AG04449 (cell line): ENCODE measurements at regions not wholly inside any gene's neighbourhood (a gene's known extent, or its start where the extent isn't known, plus 50 kb on each side); places are given as distances from the start of the nearest gene placed in this dataset.

Experiments used
- CTCF ChIA-PET: fragments of 350-600 bp; formaldehyde crosslinking; extraction: SDS; loops from one replicate; lab custom pipeline; 2021; ENCODE audit warnings: antibody characterized with exemption; lab: Yijun Ruan, JAX
- POLR2A ChIA-PET: fragments of 400-600, 350-600 bp; formaldehyde crosslinking; extraction: SDS; loops from one replicate; lab custom pipeline; 2020; ENCODE audit warnings: antibody characterized with exemption, inconsistent platforms; lab: Yijun Ruan, JAX
- DNase-seq: peaks from one replicate; pipeline ENCODE4 v3.0.0-alpha.2; 2010; ENCODE audit warnings: low read depth, low spot score
- H3K4me3 ChIP-seq: 2 replicates; pipeline ENCODE4 v1.5.1; 2011; ENCODE audit warnings: low read depth, mild to moderate bottlenecking, control low read depth, low read length
- TF ChIP-seq, protein P1 (sequence below): IDR thresholded peaks from one replicate; pipeline ENCODE4 v1.5.1; 2011; ENCODE audit warnings: mild to moderate bottlenecking, moderate library complexity, low read length, control low read depth, inconsistent platforms; ENCODE audit not compliant: insufficient read depth; ENCODE audit errors: missing control alignments

DNA sequence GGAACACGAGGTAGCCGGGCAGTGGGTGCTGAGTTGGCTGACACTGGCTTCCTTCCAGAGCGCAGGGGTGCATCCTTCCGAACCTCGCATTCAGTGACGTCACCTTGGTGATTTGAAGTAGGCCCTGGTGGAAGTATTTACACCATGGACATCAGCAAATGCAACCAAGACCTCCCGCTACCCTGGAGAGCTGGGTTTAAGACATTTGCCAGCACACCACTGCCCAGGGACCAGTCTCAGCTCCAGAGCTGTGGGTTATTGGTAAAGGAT lies 106.4 kb upstream of the GPR26 start:
- H3K4me3 ChIP-seq = no peak overlapping the region
- CTCF ChIA-PET = interaction anchor here (0.8 to 7.6 kb wide), 5 partner anchors 427 to 911 kb away, joined by 3 to 56 read pairs (median 4); no protein-coding TSS in a partner anchor
- POLR2A ChIA-PET = no interaction called here
- TF ChIP-seq, protein P1, sequence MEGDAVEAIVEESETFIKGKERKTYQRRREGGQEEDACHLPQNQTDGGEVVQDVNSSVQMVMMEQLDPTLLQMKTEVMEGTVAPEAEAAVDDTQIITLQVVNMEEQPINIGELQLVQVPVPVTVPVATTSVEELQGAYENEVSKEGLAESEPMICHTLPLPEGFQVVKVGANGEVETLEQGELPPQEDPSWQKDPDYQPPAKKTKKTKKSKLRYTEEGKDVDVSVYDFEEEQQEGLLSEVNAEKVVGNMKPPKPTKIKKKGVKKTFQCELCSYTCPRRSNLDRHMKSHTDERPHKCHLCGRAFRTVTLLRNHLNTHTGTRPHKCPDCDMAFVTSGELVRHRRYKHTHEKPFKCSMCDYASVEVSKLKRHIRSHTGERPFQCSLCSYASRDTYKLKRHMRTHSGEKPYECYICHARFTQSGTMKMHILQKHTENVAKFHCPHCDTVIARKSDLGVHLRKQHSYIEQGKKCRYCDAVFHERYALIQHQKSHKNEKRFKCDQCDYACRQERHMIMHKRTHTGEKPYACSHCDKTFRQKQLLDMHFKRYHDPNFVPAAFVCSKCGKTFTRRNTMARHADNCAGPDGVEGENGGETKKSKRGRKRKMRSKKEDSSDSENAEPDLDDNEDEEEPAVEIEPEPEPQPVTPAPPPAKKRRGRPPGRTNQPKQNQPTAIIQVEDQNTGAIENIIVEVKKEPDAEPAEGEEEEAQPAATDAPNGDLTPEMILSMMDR = no peak
- no peak for DNase-seq

DNA sequence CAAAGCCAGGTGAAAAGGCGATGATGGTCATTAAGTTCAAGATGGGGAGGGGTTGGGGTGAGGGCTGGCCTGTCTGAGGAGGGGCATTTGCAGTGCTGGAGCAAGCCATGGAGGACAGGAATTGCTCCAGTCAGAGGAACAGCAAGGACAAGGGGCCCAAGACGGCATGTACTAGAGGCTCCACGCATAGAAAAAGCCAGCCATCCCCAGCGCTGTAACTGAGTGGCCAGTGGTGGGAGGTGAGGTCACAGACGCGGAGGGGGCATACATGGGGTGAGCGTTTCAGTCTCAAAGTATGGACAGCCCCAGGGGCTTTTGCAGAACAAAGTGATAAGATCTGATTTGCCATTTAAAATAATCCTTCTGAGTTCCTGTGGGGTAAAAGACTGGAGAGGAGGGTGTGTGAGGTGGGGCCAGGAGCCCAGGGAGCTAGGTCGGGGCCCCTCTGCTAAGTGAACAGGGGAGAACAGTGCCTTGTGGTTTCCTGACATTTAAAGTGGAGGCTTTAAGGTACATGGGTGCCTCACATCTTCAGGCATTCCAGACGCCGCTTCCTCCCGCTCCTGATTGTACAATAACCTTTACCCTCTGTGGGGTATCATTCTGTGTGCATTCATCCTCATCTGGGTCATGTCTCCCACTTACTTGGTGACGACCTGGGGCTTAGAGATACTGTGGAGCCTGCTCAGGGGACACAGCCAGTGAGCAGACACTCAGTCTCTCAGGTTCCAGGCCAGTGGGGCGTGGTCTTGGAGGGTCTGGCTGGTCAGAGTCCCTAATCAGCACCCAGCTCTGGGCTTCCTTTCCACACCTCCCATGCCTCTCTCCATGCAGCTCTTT lies 105.6 kb upstream of the GPR26 start:
- no peak overlapping the region for H3K4me3 ChIP-seq
- CTCF ChIA-PET = interaction anchor here (0.8 to 7.6 kb wide), 6 partner anchors 13 to 912 kb away, joined by 3 to 56 read pairs (median 4); no protein-coding TSS in a partner anchor

DNA sequence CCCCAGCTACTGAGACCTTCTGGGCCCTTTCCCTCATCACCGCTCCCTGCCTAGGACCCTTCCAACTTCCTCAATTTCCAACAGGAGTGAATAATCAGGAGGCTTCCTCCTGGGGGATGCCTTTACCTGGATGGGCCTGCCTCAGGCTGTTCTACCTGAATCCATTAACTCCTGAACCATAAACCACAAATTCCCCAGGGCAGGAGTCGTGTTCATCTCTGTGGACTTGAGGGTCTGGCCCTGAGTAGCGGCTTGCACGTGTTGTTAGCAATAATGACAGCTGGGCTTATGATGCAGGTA lies 105.1 kb upstream of the GPR26 start:
- no peak overlapping the region for H3K4me3 ChIP-seq
- ChIA-PET POLR2A (no interaction called here), CTCF (interaction anchor here (1.2 to 7.6 kb wide), 3 partner anchors 12 to 518 kb away, joined by 3 to 56 read pairs (median 29); no protein-coding TSS in a partner anchor)
- TF ChIP-seq, protein P1 = no peak
- no peak for DNase-seq

More for the DNA sequence above, 105.6 kb upstream of the GPR26 start:
- TF ChIP-seq, protein P1 = no peak
- no peak for DNase-seq
- POLR2A ChIA-PET = no interaction called here

DNA sequence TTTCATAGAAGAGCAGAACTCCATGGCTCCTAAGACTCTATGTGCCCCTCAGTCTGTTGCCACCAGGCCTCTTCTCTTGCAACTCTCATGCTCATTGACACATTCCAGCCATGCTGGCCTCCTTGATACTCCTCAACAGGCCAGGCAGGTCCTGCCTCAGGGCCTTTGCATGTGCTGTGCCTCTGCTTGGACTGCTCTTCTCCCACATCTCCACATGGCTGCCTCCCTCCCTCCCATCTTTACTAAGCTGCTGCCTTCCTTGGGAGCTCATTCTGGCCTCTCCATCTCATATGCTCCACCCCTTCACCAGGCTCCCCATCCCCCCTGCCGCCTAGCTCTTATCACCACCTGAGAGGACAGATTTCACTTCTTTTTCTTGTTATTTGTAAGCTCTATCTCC lies 103.8 kb upstream of the GPR26 start:
- TF ChIP-seq, protein P1 = no peak
- POLR2A ChIA-PET = no interaction called here
- DNase-seq = no peak
- CTCF ChIA-PET = interaction anchor here (0.8 to 7.6 kb wide), 2 partner anchors 108 to 520 kb away, joined by 3 to 56 read pairs; no protein-coding TSS in a partner anchor
- H3K4me3 ChIP-seq = no peak overlapping the region

DNA sequence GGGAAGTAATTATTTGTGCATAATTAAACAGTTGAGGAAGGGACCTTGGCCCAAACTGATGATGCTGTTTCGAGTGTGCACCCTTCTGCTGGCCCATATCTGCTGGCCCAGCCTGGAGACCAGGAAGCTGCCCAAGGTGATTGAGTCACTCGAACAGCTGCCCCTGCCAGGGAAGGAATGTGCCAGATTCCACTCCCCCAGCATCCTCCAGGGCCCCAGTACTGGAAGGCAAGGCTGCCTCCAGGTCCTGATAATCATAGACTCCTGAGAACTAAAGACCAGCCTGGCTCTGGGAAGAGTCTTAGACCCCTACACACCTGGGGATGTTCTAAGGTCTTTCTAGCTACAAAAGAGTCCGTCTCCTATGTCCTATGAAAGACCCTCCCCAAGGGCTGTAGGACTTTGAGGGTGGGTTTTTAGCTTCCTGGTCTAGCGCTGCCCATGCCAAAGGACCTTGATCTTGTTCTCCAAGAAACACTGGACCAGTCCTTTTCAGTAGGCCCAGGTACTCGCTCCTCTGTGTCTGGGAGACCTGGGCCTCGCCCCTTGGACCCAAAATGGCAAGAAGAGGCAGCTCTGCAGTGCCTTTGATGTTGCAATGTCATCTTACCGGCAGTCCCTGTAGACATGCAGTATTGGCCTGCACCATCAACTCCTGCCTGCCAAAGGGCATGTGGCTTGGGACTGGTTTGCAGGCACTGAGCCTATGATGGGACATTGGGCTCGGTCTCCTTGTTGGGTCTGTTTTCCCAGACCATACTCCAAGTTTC lies 103.2 kb upstream of the GPR26 start:
- TF ChIP-seq, protein P1 = no peak
- ChIA-PET CTCF (interaction anchor here (7.6 kb wide), 1 partner anchor 520 kb away, joined by 56 read pairs; no protein-coding TSS in a partner anchor), POLR2A (no interaction called here)
- no peak overlapping the region for H3K4me3 ChIP-seq
- DNase-seq = no peak

DNA sequence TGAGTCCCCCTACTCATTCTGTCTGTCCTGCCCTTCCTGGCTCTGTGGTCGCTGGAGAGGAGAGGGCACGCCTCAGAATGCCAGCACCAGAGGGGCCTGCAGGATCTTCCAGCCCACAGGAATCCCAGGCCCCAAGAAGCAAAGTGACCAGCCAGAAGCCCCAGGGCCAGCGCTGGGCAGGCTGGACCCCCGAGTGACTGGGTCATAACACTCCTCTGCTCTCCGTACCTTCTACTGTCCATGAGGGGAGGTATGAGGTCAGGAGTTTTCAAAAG lies 102.6 kb upstream of the GPR26 start:
- CTCF ChIA-PET = interaction anchor here (0.9 to 7.6 kb wide), 2 partner anchors 10 to 521 kb away, joined by 3 to 56 read pairs; no protein-coding TSS in a partner anchor
- no peak overlapping the region for H3K4me3 ChIP-seq
- TF ChIP-seq, protein P1 = no peak
- POLR2A ChIA-PET = no interaction called here
- DNase-seq = no peak
